Thoracic aorta (tissue), 2 donors: ENCODE measurements at regions not wholly inside any gene's neighbourhood (a gene's known extent, or its start where the extent isn't known, plus 50 kb on each side); places are given as distances from the start of the nearest gene placed in this dataset.

Experiments
- ATAC-seq: fragments of 150-250 bp; one replicate; pipeline ENCODE4 v1.8.0; 2017; ENCODE audit warnings: low read depth; ENCODE audit not compliant: insufficient number of reproducible peaks, low FRiP score
- DNase-seq: peaks from one replicate; pipeline ENCODE4 v3.0.0-alpha.2; 2020; ENCODE audit warnings: low spot score
- H3K27ac ChIP-seq, 2 donors: fragments of 200-600 bp; sonication (generic); 1 replicate in 1 of 2; 2 replicates in 1 of 2; pipeline ENCODE4 v1.5.1; 2016; ENCODE audit warnings: mild to moderate bottlenecking in 2 of 2, moderate library complexity in 2 of 2
- H3K27me3 ChIP-seq: fragments of 200-600 bp; sonication (generic); replicated peaks from 2 replicates; pipeline ENCODE4 v1.6.0; 2016; ENCODE audit warnings: mild to moderate bottlenecking; ENCODE audit not compliant: insufficient read depth
- H3K36me3 ChIP-seq: fragments of 200-600 bp; sonication (generic); one replicate; pipeline ENCODE4 v1.5.1; 2016
- H3K4me1 ChIP-seq, 2 donors: fragments of 200-600 bp; sonication (generic); 1 replicate in 1 of 2; 2 replicates in 1 of 2; pipeline versions ENCODE4 v1.5.1 to v1.6.0; 2016; ENCODE audit warnings: low read depth in 2 of 2, mild to moderate bottlenecking in 1 of 2; ENCODE audit not compliant: control insufficient read depth in 1 of 2
- H3K4me3 ChIP-seq: fragments of 200-600 bp; sonication (generic); 2 replicates; pipeline ENCODE4 v1.5.1; 2016; ENCODE audit warnings: mild to moderate bottlenecking
- H3K9me3 ChIP-seq: fragments of 200-600 bp; sonication (generic); 2 replicates; pipeline ENCODE4 v1.5.1; 2016
- TF ChIP-seq, protein P1 (sequence below): fragments of 200-600 bp; sonication (generic); IDR thresholded peaks from one replicate; pipeline ENCODE4 v1.5.1; 2019; ENCODE audit warnings: antibody characterized with exemption

DNA sequence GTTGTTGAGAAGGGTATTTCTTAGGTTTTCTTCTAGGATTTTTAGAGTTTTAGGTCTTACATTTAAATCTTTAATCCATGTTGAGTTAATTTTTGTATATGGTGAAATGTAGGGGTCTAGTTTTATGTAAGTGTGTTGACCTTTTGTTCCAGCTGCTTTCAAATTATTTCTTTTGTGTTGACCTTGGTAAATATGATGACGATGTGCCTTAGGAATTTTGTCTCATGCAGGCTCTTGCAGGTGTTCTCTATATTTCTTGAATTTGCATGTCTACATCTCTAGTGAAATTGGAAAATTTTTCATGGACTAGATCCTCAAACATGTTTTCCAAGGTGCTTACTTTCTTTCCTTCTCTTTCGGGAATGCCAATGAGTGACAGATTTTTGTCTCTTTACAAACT is 1609.3 kb upstream of the ZEB2 start:
- TF ChIP-seq, protein P1, sequence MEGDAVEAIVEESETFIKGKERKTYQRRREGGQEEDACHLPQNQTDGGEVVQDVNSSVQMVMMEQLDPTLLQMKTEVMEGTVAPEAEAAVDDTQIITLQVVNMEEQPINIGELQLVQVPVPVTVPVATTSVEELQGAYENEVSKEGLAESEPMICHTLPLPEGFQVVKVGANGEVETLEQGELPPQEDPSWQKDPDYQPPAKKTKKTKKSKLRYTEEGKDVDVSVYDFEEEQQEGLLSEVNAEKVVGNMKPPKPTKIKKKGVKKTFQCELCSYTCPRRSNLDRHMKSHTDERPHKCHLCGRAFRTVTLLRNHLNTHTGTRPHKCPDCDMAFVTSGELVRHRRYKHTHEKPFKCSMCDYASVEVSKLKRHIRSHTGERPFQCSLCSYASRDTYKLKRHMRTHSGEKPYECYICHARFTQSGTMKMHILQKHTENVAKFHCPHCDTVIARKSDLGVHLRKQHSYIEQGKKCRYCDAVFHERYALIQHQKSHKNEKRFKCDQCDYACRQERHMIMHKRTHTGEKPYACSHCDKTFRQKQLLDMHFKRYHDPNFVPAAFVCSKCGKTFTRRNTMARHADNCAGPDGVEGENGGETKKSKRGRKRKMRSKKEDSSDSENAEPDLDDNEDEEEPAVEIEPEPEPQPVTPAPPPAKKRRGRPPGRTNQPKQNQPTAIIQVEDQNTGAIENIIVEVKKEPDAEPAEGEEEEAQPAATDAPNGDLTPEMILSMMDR, result no peak
- Histone ChIP-seq H3K27ac (no peak overlapping the region), H3K4me3 (no peak overlapping the region), H3K9me3 (no peaks in the 10 kb centered on the region), H3K4me1 (no peaks in the 10 kb centered on the region), H3K27me3 (no peaks in the 10 kb centered on the region), H3K36me3 (no peaks in the 10 kb centered on the region)
- ATAC-seq (no peak), DNase-seq (no peak)

- ATAC-seq, result no peak
- Histone ChIP-seq H3K27me3 (no peaks in the 10 kb centered on the region), H3K4me3 (no peak overlapping the region), H3K36me3 (no peaks in the 10 kb centered on the region), H3K27ac (no peak overlapping the region), H3K4me1 (no peaks in the 10 kb centered on the region), H3K9me3 (no peaks in the 10 kb centered on the region)
- TF ChIP-seq, protein P1, result no peak
- no peak for DNase-seq
These were observed 1608.3 kb upstream of the ZEB2 start for GRCh38 chr2:146128216-146128615.

GRCh38 chr2:146125551-146125950 is 1605.6 kb upstream of the ZEB2 start:
- Histone ChIP-seq H3K27me3 (no peaks in the 10 kb centered on the region), H3K4me1 (no peaks in the 10 kb centered on the region), H3K4me3 (no peak overlapping the region), H3K36me3 (no peaks in the 10 kb centered on the region), H3K27ac (no peak overlapping the region), H3K9me3 (no peaks in the 10 kb centered on the region)
- no peak for DNase-seq
- TF ChIP-seq, protein P1, result no peak
- no peak for ATAC-seq

DNA sequence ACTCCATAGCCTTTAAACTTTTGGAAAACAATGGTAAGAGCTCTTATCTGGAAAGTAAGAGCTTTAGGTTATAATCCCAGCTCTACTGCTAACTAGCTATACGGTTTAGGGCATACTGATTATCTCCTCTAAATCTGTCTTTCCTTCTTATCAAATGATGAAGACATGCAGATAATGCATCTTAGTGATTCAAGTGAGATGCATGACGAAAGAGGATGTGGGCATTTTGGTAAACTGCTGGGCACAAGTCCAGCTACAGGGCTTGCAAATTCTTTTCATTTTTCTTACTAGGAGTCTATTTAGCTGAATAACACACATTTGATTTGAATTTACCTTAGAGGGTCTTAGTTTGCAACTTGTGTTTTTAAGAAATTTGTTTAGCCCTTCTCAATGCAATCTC is 1604.8 kb upstream of the ZEB2 start:
- no peak for DNase-seq
- no peak overlapping the region for H3K4me3 ChIP-seq
- ATAC-seq, result no peak
- TF ChIP-seq, protein P1, result no peak
- H3K4me1 ChIP-seq, result no peaks in the 10 kb centered on the region
- no peaks in the 10 kb centered on the region for H3K36me3 ChIP-seq
- no peak overlapping the region for H3K27ac ChIP-seq
- H3K9me3 ChIP-seq, result no peaks in the 10 kb centered on the region
- no peaks in the 10 kb centered on the region for H3K27me3 ChIP-seq

DNA sequence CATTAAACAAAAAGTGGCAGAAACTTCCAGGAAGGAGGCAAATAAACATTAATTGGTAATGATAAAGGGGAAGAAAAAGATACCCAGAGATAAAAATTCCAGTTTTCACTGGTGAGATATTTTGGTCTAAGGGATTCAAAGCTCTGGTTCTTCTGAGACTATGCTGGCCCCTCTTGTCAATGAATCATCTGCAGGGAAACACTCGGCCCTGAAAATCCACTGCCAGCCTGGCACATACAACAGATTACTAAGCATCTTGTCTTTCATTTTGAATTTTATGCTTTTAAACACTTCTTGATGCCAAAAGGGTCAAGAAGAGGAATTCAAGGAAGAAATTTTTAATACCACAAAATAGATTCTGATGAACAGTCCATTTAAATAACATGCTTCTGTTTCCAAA is 1603.8 kb upstream of the ZEB2 start:
- no peaks in the 10 kb centered on the region for H3K27me3 ChIP-seq
- H3K4me3 ChIP-seq, result no peak overlapping the region
- TF ChIP-seq, protein P1, result no peak
- H3K27ac ChIP-seq, result no peak overlapping the region
- H3K36me3 ChIP-seq, result no peaks in the 10 kb centered on the region
- ATAC-seq (no peak), DNase-seq (no peak)
- H3K9me3 ChIP-seq, result no peaks in the 10 kb centered on the region
- no peaks in the 10 kb centered on the region for H3K4me1 ChIP-seq
